Stimulated activated CD4-positive, alpha-beta T cell treated with anti-CD3 and anti-CD28 coated beads, TNF-alpha, amount 100 ng/mL, for 1 hour (primary cell): ENCODE measurements at regions not wholly inside any gene's neighbourhood (a gene's known extent, or its start where the extent isn't known, plus 50 kb on each side); places are given as distances from the start of the nearest gene placed in this dataset.
"Not testable (repeated sequence)": the region's sequence is repeated elsewhere in the genome, so short reads cannot be mapped to it uniquely, and the experiment has no call there.

Source experiments
- DNase-seq, 3 donors: peaks; one replicate each; pipeline ENCODE4 v3.0.0-alpha.2; 2020; ENCODE audit warnings: low read depth in 3 of 3, low spot score in 1 of 3

DNA sequence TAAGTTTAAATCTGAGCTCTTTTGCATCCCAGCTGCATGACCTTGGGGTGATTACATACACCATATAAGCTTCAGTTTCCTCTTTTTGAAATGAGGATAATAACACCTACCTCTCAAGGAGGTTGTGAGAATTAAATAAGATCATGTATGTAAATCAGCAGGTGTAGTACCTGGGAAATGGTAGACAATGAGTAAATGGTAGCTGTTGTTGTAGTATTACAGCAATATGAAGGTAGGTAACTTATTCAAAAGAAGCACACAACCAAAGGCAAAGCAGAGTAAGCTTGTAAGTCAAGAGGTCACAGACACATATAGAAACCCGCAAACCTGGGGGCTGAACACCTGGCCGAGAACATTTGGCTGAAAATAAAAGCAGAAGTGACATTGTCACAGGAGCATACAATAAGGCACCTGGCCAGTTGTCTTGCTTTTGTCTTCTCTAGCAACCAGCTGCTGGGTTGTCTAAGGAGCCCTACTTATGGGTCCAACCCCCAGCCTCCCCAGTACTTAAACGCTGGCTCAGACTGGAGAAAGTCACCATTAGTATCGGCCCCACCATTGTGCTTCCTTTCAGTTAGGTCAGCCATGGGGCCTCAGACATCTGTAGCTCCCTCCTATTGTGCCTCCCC is 203.6 kb upstream of the MKLN1 start:
- DNase-seq: no peak

DNA sequence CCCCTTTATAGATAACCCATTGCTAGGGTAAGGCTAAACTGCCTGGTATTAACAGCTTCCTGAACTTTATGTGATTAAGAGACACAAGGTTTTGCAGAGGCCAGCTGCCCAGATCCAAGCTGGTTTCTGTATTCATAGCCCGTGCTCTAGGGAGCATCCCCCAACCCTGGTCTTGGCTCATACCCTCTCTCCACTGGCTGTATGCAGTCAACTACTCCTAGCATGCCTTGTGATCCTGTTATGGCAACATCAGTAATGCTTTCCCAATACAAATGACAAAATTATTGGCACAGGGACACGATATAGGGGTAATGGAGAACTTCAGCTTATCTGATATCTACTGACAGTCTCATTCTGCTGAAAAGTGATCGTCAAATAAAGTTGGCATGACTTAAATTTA is 202.8 kb upstream of the MKLN1 start:
- DNase-seq: no peak

DNA sequence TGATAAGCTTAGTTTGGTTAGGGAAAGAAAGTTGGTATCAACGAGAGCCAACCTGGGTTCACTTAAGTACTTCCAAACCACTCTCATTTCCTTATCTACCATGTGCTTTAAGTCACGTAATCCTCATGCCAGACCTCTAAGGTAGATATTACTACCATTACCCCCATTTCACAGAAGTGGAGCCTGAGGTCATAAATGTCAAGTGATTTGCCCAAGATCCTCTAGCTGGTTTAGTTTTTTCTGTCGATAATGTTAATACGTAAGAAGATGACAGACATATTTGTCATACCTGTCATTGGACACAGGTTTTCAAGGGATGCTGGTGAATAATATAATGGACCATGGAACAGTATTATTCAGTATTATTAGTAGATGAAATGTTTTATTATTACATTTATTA is 197.4 kb upstream of the MKLN1 start:
- DNase-seq: no peak

DNA sequence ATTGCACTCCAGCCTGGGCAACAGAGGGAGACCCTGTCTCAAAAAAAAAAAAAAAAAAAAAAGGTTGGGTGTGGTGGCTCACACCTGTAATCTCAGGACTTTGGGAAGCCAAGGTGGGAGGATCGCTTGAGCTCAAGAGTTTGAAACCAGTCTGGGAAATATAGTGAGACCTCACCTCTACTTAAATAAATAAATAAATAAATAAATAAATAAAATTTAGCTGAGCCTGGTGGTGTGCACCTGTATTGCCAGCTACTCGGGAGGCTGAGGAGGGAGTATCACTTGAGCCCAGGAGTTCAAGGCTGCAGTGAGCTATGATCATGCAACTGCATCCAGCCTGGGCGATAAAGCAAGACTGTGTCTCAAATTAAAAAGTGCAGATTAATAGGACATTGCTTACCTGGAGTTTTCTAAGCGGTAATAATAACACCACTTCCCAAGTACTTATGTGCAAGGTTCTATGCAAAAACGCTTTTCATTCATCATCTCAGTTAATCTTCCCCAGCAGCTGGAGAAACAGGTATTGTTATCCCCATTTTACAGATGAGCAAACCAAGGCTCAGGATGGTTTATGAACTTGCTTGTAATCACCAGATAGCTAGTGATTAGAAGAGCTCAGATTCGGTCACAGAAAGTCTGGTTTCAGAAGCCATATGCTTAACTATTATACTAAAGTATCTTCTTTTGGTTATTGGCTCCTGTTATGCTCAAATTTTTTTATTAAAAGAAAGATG is 196.5 kb upstream of the MKLN1 start:
- no peak for DNase-seq

DNA sequence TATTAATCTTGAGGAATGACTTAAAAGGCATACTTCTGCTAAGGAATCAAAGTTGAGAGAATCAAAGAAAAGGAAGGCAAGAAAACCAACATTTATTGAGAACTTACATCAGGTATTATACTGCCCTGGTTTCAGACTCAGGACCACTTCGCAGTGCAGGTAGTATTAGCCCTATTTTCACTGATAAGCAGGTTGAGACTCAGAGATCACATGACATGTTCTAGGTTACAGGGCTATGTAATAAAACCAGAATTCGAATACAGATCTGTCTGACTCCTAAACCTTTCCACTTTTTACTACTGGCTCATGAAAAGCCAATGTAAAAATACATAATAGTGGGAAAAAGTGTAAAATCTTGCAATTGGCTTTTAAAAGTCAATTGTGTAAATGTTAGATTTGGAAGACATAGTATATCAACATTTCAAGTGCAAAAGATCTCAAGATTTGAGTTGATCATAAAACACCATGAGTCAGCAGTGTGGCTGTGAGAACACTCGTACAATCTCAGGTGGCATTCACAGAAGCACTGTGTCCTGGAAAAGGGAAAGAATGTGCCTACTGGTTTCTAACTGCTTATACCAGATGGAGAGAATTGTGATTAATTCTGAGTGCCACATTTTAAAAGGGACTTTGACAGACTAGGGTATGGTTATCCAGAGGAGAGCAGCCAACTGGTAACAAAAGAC is 195.8 kb upstream of the MKLN1 start:
- no peak for DNase-seq

DNA sequence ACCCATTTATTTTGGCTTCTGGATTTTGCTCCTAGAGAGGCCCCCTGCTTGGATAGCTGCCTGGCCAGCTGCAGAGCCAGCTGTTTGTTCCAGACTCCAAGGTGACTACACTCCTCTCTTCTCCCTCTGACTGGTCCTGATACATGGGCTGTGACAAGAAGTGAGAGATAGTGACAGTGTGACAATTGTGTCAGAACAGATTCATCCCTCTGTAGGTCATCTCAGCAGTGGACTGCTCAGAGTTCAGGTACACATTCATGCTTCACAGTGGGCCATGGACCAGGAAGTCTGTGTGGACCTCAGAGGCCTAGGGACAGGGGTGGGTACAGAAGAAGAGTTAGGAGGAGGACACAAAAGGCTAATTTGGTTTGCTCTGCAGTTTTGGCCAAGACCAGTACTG is 188.2 kb upstream of the MKLN1 start:
- DNase-seq: no peak

DNA sequence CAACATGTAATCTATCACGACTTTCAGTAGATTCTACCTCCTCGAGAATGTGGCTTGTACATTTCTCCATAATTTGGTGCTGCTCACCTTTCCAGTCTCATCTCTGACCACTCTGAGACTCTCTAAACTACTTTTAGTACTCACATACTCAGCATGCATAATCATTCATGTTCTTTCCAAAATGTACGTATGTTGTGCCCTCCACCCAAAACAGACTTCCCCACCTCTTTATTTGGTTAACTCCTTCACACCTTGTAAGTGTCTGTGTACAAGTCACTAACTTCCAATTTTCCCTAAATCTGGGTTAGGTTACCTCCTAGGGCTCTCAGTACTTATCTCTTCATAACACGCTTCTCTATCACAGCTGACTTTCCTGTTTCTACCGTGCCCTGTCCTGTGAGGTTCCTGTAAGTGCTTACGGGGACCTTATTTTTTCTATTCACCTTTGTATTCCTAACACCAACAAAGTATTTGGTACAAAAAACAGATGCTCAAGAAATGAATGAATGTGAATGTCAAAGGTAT is 186.2 kb upstream of the MKLN1 start:
- no peak for DNase-seq

DNA sequence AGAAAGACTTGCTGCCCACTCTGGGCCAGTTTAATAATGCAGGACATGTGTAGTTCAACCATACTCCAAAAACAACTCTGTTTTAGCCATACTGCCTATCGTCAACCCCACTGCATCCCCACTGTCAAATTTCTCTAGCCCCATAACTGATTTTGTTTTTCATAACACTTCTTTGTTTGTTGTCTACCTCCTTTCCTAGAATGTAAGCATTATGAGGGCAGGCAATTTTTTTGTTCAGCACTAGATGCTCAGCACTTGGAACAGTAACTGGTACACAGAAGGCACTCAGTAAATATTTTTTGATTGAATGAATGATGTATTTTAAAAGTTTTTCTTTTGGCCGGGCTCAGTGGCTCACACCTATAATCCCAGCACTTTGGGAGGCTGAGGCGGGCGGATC is 183.8 kb upstream of the MKLN1 start:
- no peak for DNase-seq

DNA sequence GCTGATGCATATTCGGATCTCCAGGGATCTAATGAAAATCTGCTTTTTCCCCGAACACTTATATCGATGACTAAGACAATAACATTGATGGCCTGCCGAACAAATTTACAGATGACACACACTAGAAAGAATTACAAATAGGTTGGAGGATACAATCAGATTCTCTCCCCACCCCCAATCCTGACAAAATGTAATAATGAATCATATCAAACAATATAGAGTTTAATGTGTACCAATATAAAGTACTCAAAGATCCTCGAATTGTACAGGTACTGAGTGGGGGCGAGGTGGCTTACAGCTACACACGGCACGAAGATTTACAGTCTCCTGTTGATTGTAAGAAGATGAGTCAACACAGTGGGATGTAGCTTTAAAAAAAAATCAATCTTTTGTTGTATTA is 182.7 kb upstream of the MKLN1 start:
- no peak for DNase-seq

DNA sequence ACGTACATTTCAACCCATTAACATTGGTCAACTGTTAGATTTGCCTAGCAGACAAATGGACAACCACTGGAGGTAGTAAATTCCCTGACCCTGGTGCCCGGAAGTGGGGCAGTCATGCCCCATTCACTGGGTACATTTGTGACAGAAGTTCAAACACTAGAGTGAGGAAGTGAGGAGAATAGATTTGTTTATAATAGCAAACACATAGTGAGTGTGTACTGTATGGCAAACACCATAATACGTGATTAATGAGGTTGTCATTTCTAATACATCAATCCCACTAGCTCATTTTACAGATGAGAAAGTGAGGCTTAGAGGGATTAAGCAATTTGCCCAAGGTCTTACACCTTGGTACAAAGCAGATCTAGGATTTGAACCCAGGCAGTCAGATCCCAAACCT is 181.9 kb upstream of the MKLN1 start:
- DNase-seq: no peak

DNA sequence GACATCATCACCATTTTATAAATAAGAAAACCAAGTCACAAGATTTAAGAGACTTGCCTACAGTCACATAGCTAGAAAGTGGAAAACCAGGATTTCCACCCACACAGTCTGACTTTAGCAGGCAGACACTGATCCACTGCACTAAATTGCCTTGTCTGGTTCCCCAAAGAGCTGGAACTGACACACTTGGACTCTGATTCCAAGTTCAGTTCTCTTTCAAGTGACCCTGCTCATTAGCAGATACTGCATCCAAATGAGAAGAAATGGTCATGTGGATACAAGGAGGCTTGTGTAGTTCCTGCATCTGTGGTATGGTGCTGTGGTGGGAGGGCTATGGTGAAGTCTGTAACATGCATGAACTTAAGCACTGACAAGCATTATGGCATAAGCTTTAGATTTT is 180.1 kb upstream of the MKLN1 start:
- DNase-seq: no peak

DNA sequence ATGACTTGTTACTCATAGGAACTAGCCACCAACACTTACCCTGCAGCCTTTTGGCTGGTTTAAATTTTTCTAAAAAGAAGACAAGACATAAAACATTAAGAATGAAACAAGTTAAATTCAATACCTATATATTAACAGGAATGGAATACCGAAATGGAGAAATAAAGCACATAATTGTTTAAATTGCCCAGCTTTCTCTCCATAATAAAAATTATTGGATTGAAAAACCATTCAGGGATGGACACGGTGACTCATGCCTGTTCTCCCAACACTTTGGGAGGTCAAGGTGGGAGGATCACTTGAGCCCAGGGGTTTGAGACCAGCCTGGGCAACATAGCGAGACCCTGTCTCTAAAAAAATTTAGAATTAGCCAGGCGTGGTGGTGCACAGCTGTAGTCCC is 179.4 kb upstream of the MKLN1 start:
- DNase-seq: no peak

DNA sequence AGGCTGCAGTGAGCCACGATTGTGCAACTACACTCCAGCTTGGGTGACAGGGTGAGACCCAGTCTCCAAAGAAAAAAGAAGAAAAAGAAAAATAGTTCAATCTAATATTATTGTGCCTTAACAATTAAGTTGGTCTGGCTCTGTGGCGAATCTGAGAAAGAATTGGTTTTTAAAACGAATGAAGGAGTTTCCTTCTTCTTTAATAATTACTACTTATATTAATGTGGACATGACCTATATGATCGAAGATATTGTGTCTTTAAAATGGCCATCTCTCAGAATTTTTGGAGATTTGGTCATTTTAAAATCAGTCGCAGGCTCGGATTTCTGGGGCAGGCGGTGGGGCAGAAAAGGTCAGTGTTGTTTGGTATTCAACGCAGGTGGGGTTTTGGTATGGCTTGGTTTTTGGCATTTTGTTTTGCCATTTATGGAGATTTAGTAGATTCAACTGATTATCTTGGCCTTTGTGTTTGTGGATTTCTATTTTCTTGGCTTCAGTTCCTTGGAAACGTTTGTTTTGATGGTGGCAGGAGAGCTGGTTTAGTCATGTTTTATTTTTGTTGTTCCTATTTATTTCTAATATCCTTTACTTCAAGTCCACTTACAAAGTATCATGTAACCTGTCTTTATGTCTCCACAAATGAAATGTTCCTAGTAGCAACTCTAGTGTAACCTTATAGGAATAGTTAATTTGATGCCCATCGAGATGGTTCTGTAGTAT is 178.8 kb upstream of the MKLN1 start:
- DNase-seq: no peak

DNA sequence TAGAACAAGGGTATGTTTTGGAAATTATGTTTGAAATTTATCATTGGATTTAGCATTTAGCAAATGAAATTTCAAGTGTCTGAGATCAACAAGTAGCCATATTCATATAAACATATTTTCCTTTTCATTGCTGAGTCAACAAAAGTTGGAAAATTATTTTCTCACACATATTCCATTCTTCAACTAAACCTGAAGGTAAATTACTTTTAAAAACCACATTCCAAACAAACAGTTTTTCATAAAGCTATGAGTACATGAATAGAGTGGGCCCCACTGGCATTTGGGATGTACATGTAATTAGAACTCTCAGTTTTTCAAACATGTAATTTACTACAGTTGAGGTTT is 178.3 kb upstream of the MKLN1 start:
- no peak for DNase-seq

DNA sequence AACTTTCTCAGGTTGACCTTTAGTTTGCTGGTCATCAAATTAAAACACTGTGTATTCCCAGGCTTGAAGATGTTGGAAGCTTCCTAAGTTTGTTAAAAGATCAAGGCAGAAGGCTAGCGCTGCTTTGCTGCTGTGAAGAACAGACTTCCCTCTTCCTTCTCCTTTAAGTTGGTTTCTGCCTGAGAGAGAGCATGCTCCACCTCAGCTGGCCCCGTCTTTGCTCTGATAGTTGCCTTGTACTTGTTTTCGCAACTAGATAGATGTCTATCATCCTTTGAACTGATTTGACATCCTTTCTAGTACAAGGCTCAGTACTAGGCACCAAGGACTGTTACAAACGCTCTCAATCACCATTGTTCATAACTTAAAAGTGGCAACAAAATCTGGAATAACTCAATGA is 177.8 kb upstream of the MKLN1 start:
- no peak for DNase-seq

DNA sequence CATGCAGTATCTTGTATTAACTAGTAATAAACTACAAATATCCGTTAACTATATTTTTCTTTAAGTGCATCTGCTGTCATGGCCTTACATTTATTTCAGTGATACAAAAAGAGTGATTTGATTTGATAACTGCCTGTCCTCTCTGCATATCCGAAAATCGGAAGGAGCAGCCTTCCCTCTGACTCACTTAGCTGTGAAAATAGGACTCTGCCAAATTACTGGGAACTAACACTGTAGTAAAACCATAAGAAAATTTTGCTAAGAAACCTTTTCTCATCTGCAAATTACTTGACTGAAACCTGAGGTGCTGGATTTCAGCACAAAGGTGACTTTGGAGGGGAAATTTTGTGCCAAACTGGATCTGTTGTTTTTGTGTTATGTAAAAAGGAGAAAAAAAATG is 176.6 kb upstream of the MKLN1 start:
- DNase-seq: no peak

DNA sequence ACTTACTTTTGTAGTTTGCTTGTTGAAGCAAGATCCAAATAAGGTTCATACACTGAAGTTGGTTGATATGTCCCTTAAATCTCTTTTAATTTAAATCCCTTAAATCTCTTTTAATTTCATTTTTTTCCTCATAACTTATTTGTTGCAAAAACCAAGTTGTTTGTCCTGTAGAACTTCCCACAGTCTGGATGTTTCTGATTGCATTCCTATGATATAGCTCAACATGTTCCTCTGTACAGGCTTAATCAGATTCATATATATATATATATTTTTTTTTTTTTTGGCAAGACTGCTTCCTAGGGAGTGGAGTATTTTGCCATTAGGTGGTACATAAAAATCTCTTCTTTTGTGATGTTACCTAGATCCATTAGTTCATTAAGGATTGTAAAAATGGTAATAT is 174.9 kb upstream of the MKLN1 start:
- no peak for DNase-seq

DNA sequence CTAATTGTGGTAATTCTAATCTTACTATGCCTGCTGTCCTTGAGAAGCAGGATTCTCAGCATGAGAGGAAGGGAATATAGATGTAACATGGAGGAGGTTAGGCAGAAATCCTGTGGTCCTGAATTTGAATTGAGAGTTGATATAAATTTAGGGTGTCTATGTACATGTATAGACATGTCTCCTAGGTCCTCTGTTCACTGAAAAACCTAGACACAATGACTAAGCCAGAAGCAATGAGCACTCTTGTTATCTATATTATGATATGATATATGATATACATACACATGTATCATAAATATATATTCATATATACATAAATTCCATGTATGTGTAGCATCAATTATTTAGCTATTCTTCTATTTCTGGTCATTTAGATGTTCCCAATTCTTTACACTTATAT is 173.3 kb upstream of the MKLN1 start:
- no peak for DNase-seq

DNA sequence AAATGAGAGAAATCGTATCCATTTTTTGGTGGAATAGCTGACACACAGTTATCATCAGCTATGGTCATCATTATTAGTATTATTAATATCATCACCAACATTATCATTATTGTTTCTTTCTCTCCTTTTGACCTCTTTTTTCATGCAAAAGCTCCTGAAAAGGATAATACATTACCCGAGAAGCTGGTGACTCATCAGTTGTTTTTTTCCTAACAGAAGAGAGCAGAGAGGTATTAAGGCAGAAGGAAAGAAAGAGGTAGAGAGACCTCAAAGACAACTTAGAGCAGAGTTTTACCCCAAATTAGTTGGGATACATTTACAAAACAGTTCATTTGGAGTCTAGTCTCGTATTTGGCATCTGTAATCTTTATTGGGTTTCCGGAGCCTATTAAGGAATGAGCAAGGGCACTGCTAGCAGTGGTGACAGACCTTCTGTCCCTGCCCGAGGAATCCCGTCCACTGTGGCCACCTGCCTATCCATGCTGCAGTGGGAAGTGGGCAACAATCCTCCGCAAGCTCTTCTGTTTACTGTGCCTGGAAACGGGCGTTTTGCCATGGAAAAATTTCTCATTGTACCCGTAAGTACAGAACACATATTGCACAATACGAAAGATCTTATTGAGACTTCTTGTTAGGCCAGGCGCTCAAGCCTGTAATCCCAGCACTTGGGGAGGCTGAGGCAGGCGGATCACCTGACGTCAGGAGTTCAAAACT is 170.0 kb upstream of the MKLN1 start:
- no peak for DNase-seq

DNA sequence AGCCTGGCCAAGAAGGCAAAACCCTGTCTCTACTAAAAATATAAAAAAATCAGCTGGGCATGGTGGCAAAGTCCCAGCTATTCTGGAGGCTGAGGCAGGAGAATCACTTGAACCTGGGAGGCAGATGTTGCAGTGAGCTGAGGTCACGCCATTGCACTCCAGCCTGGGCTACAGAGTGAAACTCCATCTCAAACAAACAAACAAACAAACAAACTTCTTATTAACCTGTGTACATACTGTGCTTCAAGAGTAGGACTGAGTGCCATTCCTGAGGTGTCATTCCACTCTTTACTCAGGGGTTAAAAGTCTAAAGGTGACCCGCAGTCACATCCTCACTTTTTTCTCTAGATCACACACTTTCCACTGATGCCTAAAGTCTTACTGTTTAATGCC is 169.4 kb upstream of the MKLN1 start:
- not testable (repeated sequence) for DNase-seq

DNA sequence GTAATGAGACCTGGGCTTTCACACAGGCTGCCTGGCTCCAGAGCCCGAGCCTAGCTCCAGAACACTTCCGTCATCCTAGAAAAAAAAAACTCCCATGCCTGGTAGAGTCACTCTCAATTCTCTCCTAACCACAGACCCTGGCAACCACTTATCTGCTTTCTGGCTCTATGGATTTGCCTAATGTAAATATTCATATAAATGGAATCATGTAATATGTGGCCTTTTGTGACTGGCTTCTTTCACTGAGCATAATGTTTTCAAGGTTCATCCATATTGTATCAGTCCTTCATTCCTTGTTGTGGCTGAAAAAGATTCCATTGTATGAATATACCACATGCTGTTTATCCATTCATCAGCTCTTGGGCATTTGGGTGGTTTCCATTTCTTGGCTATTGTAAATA is 167.7 kb upstream of the MKLN1 start:
- no peak for DNase-seq
